GM13977 (cell line): ENCODE measurements at regions not wholly inside any gene's neighbourhood (a gene's known extent, or its start where the extent isn't known, plus 50 kb on each side); places are given as distances from the start of the nearest gene placed in this dataset.

ENCODE experiments used
- DNase-seq: peaks from one replicate; pipeline ENCODE4 v3.0.0; 2012; ENCODE audit warnings: low spot score
- CTCF ChIP-seq: IDR thresholded peaks from 2 replicates; pipeline ENCODE4 v1.5.1; 2012; ENCODE audit warnings: mild to moderate bottlenecking, control low read depth; ENCODE audit not compliant: insufficient read depth; ENCODE audit errors: extremely low read depth, missing control alignments
- in situ Hi-C: fragments of 300-500 bp; cut with MboI; formaldehyde crosslinking; loops from one replicate; pipeline ENCODE4 v1.12.0; 2022; ENCODE audit warnings: low sequenced_read_pairs, low pct_unique_long_range_greater_than_20kb, mixed read lengths, inconsistent platforms; ENCODE audit not compliant: unreplicated experiment

- no peak for DNase-seq
- TF ChIP-seq CTCF = no peak
- in situ Hi-C loops = no loop called here
Observed at GRCh38 chr9:36768677-36769076, 196.0 kb downstream of the MELK start.

DNA sequence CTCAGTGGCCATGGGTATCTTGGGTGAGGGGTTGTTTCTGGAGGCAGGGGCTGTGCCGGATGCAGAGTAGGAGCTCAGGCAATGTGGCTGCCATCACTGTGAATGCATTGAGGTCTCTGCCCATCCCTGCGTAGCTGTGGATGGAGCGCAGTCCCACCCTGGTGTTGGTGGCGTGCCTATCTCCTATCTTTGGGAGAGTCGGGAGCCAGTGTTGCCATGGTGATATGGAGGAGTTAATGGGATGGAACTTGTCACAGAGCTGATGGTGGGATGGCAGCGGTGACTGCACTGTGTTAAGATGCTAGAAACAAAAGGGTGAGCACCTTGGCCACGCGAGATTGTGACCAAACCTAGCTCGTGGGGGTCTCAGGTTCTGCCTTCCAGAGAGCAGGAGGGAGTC, 197.3 kb downstream of the MELK start:
- in situ Hi-C loops = no loop called here
- TF ChIP-seq CTCF = no peak
- no peak for DNase-seq

DNA sequence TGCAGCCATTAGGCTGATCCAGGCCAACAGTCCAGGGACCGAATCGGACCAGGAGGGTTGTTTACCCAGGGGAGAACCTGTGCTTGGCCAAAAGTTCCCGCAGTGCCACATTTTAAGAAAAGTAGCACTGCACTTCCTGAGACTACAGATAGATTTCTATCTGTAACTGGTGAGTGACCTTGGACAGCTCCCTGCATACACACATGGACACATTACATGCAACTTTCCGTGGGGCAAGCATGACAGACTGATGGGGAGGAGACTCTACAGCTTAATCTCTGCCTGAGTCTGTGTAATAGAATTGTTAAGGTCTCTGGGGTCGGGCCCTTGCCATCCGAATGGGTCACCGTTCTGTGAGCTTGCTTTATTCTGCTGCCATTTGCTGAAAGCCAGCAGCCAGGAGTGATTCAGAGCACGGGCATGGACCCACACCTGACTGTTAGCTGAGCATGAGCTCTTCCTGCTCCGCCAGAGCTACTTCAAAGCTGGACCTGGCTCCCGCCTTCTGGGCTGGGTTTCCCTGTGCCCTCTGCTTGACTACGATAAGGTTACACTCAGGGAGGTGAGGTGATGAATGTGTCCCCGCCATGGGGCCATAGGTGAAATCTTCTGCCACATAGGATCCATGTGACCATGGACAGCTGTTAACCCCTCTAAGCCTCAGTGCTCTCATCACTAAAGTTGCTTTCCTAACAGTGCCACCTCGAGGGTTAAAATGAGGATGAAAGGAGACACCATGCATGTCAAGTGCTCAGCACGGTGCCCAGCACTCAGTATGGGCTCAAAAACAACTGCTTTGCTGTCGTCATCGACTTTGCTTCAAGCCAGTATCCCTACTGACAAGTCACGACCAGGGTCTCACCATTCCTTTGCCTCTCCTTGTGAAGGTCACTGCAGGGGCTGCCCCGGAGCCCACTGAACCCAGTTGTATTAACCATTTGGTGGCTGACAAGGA, 200.0 kb downstream of the MELK start:
- DNase-seq = no peak
- no peak for TF ChIP-seq CTCF
- in situ Hi-C loops = no loop called here

DNA sequence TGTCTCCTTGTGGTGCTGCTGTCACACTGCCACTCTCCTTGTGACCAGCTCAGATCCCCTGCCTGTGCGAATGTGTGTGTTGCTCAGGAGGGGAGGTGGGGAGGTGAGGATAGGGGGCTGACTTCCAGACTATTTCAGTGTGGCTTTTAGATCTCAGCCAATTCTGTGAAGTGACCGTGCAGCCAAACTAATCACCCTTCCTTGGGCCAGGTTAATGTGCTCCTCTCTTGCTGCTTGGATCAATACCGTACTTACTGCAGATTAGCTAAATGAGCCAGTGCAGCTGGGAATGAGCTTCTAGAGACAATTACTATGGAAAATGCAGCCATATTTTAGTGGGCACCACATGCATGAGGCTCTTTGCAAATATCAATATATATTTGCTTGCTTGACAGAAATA, 206.0 kb downstream of the MELK start:
- in situ Hi-C loops = no loop called here
- TF ChIP-seq CTCF = no peak
- DNase-seq = no peak

DNA sequence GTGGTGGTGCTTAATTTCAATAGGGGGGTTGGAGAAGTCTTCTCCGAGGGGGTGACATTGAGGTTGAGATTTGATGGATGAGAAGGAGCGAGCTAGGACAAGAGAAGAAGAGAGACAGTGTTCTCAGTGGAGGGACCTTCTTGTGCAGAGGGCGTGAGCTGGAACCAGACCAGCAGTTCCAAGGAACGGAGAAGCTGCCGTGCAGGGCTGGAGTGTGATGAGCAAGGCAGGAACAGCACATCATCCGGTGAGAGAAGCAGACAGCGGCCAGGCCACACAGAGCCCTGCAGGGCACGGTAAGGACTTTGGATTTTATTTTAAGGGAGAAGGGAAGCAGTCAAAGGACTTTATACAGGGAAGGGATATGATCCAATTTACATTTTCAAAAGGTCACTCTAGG, 206.9 kb downstream of the MELK start:
- in situ Hi-C loops = no loop called here
- DNase-seq = no peak
- no peak for TF ChIP-seq CTCF

DNA sequence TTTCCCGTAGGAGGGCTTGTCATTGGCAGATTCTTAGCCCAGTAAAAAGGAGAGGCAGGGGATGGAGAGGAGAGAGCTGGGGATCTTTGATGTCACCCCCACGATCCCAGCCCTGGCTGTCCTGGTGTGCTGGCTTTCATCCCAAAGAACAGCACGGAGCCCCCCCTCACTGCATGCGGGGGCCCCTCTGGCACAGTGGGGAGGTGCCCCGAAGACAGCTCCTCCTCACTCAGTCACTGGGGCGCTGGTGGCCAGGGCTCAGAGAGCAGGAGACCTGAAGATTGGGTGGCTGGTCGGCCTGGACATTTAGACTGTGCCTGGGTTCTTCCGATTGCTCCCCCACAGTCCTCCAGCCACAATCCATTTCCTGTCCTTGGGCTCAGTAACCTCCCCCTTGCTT, 207.5 kb downstream of the MELK start:
- in situ Hi-C loops = no loop called here
- no peak for DNase-seq
- no peak for TF ChIP-seq CTCF

DNA sequence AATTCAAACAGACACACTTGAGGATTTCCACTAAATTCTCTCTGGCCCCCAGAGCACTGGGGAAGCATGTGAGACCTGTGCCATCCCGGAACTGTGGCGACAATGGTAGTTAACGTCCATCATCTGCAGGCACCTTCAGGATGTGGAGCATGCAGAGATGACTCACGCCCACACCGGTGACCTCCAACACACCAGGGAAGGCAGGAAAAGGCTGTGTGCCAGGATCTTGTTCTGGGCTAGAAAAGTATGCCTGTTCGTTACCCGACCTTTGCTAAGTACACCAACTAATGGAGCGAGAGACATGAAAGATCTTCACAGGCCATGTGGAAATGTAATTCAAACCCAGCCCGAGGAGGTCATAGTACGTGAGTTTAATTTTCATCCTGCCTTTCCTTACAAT, 208.8 kb downstream of the MELK start:
- no peak for DNase-seq
- in situ Hi-C loops = no loop called here
- TF ChIP-seq CTCF = no peak
